Lung microvascular endothelial cell (primary cell): ENCODE measurements at regions not wholly inside any gene's neighbourhood (a gene's known extent, or its start where the extent isn't known, plus 50 kb on each side); places are given as distances from the start of the nearest gene placed in this dataset.
A peak's percentile ranks its signal among the peaks of the same experiment; 100 is the strongest.

Experiments used
- DNase-seq, 2 donors: peaks; one replicate each; pipeline versions ENCODE4 v3.0.0 to v3.0.0-alpha.2; 2010; ENCODE audit warnings: low read depth in 2 of 2

DNA sequence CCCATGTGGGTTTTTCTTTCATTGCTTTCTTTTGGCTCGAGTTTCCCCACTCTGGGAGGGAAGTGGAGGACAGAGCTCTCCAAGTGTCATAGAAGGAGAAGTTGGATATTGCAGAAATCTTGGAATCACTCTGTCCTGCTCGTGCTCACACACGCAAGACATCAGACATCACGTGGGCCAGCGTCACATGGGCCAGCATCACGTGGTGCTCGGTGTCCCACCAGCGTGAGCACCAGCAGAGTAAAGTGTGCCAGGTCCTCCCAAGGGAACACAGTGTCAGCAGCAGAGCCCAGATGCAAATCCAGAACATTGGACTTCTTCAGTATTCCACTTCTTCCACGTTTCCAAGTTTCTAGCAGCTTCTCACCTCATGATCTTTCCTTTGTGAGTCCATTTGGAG is 327.0 kb downstream of the FOXL1 start:
- DNase-seq, result no peak

DNA sequence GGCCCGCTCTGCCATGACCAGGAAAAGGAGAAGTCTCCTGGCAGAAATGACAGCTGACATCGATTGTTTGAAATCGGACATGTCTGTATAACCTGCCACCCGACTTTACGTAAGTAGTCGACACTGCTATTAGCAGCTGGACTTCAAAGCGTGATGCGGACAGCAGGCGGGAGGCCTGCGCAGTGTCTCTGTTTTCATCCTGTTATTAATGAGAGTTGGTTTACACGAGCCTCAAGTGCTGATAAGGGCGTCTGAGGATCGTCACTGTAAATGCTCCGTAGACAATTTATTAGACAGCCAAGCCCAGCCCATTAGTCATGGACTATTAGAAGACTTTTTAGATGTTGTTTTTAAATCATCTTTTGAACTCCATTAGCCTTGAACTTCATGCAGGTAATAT is 328.3 kb downstream of the FOXL1 start:
- DNase-seq, result no peak

DNA sequence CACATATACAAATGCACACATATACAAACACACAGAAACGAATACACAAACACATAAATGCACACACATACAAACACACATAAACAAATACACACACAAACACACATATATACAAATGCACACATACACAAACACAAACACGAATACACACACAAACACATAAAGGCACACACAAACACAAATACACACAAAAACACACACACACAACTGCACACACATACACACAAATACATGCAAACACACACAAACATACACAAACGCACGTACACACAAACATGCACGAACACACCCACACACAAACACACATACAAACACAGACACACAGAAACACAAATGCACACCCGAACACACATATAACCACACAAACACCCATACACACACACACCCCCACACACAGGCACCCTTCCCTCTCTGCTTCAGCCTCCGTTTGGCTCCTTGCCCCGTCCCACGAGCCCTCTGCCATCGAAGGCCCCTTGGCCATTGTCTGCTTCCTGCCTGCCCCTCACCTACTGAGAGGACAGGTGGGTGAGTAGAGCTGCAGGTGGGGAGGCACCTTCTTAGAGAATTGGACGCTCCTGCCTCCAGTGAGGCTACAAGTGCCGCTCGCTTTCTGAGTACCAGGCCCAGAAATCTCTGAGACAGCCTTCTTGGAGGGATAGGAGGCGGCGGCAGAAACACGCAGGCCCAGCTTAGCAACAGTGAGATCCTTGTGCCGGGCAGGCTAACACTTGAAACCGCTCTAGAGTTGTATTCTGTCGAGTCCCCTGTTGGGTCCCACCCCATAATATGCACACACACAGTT is 331.2 kb downstream of the FOXL1 start:
- DNase-seq, result no peak

DNA sequence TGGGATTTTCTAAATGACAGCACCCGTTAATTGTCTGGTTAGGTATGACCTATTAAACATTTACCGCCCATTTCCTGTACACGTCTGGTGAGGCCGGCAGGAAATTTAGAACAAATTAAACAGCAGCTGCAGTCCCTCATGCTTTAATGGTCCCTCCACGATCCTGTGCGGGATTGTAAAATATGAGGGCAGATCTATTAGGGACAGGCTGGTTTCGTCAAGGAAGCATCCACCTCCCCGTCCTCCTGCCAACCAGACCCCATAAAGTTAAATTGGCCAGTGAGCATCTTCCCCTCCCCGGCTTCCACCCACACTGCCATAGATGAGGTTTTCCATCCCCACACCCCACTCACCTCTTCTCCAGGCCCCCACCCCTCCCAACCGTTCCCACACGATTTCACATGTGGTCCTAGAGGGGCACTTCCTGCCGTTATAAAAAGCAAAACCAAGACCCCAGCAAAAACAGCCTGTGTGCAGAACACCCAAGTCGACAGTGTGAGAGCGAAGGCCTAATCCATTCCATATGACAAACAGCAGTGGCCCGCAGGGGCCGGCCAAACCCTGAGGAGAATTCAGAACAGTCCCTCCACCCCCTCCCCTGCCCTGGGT is 331.9 kb downstream of the FOXL1 start:
- no peak for DNase-seq

DNA sequence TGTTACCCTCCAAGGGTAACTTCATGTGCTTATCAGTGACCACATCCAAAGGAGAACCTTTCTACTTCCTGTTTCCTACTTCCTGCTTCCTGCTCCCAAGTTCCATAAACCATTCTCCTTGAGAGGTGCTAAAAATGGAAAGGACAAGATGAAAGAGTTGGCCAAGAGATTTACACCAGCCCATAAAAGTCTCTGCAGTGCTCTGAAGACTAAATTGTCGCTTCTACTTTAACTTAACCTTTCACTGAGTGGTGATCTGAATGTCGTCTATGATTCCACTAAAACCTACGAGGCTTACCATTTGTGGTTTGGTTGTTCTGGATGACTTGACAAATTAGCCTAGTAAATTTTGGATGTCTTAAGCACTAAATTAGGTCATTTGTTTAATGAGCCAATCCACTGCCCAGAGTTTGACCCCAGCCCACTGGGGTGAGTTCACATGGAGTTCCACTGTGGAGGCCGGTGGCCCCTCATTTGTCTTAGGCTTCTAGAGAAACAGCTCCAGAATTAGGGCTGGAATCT is 333.1 kb downstream of the FOXL1 start:
- no peak for DNase-seq

DNA sequence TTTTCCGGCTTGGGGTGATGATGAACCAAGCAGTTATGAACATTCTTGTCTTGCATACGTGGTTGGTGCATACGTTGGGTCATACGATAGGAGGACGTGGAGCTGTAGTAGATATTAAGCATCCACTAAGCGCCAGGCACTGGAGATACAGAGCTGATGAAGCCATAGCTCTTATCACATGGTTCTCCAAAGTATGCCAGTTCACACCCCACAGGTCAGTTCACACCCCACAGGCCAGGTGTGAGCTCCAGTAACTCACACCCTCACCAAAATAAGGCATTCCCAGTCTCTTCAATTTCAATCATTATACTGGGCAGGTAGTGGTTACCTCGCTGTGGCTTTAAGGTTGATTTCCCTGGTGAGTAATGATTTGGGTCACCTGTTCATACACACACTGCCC is 335.5 kb downstream of the FOXL1 start:
- no peak for DNase-seq

DNA sequence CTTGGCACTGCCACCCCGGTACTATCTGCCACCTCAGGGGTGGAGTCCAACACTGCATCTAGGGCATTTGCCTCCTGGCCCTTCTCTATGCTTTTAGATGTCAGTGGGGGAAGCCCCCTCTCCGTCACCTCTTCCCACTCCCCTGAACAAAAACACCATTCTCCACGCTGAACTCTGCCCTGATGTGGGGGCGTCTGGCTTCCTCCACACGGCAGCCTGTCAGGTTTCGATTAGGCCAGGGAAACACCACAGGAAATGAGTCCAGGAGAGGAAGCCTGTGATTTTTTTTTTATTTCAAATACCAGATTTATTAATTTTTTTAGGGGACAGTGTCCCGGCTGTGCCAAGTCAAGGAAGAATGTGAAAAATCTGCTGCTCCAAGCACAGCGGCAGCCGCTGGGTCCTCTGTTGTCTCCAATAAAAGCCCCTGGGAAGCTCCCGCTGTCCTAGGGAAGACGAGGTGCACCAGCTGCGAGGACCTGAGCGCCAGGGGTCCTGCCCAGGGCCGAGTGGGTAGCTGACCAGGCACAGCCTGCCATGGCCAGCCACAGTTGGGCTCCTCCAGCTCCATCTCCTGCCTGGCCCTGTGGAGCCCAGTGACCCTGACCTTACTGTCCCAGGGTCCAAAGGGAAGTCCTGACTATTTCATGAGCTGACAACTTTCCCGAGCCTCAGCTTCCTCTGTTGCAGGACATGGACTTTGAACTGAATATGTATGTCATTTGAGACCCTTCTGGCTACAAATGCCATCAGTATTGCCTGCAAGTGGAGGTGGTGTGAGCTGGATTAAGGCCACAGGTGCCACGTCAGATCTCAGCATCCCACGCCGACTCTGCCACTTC is 336.7 kb downstream of the FOXL1 start:
- DNase-seq, result peak; percentile 78 to 94

DNA sequence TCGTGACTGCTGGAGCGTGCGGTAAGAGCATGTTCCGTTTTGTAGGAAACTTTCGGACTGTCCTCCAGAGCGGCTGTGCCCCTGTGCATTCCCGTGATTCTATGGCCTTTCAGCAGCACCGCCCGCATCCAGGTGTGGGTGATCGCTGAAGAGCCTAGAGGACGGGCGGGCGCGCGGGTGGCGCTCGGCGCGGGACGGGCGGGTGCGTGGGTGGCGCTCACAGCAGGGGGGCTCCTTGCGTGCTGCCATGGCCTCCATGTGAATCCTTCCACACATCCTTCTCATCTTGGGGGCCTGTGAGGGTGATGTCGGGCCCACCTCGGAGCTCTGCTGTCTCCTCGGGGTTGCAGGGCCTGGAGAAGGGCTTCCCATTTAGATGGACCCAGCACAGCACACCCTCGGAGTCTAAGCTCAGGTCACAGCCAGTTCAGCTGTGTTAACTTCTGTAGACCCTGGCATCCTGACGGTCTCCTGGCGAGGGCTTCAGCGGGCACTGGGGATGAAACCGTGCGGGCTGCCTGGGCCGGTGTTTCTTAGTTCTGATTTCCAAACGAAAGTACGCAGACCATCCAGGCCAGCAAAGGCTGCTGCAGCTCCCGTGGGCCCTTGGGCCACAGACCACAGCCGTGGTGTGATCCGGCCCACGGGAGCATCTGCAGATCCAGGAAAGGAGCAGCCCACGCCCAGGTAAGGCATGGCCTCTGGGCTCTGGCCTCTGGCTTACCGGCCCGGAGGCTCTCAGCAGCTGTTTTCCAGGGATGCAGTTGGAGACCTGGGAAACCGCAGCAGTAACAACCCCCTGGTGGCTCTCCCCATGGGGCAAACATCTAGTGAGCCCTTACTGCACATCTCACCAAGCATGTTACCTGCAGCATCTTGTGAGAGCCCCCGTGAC is 339.4 kb downstream of the FOXL1 start:
- no peak for DNase-seq

DNA sequence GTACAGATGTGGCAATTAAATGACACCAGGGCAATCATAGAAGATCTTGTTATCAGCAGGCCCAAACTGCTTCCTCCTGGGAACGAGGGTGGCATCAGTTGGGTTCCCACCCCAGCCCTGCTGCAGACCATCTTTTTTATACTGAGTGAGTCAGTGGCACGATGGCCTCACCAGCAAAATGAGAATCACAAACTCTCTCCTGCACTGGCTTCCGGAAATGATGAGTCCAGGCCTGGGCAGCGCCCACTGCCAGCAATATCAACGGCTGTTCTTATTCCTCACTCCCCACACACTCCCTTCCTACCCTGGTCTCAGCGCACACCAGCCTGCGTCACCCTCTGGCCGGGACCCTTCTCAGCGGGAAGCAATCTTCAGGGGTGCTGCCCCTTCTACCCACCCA is 340.3 kb downstream of the FOXL1 start:
- DNase-seq, result peak; percentile 54 to 61

DNA sequence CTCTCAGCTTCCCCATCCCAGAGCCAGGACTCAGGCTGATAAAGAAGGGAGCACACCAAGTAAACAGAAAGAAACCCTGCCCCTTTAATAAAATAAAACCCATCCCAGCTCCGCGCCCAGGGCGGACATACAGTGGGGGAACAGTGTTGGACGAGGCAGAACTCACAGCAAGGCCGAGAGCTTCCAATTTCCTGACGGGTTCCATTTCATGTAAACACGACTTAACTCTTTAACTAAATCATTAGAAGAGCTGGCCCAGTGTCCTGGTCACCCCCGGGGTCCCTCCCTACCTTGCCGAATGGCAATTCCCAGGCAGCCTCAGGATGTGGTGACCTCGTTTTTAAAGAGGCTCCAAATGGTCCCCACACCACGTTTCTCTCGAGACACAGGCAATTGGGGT is 340.7 kb downstream of the FOXL1 start:
- DNase-seq, result no peak

DNA sequence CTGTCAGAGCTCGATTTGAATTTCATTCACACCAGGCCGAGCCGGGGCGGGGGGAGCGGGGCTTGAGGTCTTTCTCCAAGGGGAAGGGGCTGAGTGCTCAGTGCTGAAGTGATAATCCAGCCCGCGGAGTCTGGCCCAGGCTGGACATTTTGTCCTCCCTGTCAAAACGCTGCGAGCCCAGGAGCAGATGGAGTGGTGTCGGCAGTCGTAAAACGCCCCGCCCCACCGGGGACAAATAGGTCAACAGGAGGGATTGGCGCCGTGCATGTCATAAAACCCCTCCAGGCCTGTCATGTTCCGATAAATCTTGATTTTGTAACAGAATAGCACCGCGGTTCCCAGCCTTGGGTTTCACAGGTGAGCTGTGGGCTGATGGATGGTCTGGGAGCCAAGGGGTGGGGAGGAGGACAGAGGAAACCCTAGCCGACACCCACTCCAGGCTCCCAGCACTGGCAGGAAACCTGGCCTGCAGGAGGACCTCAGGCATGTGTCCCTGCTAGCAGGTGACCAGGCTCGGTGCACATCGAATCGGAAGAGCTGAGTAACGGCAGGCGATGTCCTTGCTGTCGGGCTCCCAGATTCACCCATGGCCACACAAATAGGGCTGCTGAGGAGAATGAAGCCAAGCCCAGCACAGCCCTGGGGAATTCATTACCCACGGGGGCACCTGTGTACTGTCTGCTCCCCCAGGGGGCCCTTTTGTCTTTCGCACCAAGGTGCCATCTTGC is 341.4 kb downstream of the FOXL1 start:
- DNase-seq, result no peak

DNA sequence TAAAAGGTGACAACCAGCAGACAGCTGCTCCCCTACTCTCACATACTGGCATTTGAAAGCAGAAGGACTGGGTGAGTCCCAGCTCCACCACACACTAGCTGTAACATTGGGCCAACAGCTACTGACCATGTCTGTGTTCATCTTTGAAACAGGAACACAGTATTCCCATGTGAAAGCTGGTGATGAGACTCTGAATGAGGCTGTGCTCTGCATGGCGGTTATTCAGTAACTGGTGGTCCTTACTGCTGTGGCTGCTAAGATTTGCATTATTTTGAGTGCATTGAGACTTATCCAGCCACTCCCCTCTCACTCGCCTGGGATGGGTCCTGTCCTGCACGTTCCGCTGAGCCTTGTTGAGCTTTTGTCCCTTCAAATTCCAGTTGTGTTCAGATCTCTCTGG is 342.9 kb downstream of the FOXL1 start:
- DNase-seq, result no peak

DNA sequence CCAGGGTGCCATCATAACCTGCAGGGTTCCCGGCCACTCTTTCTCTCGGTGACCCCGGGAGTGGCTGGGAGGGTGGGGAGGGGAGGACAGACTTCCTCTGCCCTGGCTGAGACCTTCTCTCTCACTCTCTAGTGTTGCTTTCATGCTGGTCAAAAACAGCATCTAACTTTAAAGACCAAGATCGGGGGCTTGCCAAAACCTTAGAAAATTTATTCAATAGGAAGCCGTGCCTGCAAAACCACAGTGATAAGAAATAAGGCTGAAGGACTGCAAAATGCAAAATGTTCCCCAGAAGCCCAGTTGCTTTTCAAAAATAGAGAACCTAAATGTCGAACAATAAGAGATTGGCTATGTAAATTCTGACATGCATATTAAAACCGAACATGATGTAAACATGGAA is 344.0 kb downstream of the FOXL1 start:
- DNase-seq, result no peak

DNA sequence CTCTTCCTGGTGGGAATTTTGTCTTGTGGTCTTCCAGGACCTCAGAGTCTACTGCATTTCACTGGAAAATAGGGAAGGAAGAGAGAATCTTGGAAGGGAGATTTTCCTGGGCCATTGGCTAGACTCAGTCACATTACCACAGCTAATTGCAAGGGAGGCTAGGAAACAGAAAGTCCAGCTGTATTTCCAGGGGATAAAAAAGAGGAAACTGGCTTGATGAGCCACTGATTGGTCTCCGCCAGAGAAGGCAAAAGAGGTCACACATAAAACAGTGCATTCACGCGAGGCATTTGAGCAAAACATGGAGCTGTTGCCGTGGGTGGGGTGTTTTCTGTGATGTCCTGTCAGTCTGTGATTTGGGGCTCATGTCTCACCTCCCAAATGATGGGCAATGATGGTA is 345.3 kb downstream of the FOXL1 start:
- peak; percentile 70 for DNase-seq

DNA sequence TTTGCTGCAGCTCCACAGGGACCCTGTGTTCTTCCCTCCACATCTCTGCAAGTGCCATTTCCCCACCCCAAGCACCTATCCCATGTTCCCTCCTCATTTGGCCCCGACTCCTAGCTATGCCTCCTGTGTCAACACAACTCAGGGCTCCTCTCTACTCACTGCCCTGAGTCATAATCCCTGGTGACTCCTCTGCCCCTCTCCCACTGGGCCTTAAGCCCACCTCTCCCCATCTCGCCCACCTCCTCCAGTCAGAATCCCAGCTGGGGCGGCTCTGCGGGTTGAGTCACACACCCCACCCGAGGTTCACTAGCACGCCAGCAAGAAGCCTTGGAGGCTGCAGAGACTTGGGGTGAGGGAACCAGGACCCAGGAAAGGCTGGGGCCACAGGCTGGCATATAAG is 346.2 kb downstream of the FOXL1 start:
- DNase-seq, result peak in 1 of 2 donors; percentile 61

DNA sequence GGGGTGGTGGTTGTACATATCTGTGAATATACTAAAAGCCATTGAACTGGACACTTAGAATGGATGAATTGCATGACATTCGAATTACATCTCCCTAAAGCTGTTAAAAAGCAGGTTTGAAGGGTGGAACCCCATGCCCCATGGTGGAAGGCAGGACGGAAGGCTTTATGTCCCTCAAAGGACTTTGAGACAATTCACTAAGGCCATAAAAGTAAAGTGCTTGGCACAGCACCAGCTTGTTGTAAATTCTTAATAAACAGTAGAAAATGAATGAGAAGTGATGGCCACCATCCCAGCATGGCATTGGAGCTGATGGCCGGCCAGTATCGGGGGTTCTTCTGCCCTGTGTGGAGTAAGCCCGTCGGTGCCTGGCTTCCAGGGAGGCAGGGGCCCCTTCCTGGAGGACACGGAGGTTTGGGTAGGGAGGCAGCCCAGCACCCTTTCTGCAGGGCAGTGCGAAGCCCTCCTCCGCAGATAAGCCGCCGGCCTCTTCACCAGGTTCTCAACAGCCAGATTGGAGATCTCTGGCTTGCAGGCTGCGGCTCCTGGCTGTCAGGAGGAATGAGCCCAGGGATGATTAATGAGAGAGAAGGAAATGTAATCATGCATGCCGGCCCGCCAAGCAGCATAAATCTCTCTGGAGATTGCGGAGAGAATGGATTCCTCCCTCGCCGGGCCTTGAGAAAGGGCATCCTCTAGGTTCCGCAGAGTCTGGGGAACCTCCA is 346.9 kb downstream of the FOXL1 start:
- peak in 1 of 2 donors; percentile 92 for DNase-seq

DNA sequence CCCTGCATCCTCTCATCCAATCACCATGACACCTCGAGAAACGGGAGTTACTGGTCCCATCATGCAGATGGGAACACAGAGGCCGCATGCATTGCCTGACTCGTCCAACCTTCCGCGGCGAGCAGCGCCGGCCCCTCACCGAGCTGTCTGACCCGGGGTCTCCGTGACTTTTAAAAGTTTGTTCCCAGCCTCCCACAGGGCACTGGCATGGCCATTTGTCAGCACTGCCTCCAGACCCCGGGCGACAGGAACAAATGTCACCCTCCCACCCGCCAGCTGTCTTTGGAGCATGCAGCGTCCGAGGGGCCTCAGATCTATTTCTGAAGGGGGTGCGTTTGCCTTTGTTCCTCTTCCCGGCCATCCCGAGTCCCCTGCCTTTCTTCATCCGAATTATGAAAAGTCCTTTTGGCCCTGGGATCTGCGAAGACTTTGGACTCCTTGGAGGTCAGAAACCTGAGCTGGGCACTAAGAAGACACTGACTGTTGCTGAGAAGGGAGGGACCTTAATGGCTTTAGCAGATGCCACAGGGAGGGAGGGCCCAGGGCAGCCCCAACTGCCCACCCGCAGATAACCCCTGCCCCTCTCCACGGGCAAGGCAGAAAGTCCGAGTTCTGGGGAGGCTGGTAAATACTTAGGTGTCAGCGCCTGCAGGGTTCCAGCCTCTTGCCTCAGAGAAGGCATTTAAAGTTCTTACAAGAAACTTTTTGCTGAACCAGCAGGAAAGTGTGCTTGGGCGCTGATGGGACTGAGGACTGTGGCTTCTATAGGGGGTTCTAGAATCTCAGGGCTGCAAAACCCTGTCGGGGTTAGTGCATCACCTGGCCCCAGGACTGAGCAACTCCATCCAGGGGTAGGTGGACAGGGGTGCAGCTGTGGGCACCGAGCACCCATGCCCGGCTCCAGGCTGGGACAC is 348.1 kb downstream of the FOXL1 start:
- no peak for DNase-seq

DNA sequence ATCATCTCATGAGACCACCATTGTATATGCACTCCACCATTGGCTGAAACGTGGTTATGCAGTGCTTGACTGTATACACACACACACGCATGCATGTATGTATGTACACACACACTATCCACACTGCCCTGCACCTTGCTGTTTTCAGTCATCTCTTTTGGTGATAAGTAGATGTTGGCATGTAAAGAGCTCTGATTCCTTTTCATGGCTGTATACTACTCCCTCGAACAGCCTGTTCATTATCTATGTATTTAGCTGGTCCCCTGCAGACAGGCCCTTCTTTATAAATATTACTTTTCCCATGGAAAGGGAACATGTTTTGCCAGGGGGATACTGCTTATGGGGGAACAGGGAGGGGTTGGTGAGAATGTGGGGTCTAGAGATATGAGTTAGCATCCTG is 349.4 kb downstream of the FOXL1 start:
- DNase-seq, result no peak

DNA sequence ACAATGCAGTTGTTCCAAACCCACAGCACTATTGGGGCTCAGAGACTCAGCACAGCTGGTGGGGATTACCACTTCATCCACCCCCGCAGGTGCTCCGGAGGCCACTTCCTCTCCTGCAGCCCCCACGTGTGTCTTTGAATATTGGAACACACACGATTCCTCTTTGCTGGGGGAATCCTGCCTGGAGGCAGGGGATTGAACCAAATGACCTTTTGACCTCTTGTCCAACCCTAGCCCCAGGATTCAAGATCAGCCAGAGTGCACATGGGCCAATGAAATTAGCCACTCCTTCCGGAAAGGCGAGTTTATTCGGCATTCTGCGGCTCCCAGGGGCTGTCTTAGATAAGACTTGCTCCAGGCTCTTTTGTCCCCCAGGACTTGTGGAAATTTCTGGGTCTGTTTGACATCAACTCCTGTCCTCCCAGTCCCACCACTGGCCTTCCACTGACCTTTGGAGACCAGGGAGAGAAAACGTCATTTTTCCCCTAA is 350.2 kb downstream of the FOXL1 start:
- DNase-seq, result peak in 1 of 2 donors; percentile 18
